ENCODE measurements at regions not wholly inside any gene's neighbourhood (a gene's known extent, or its start where the extent isn't known, plus 50 kb on each side); places are given as distances from the start of the nearest gene placed in this dataset.

DNA sequence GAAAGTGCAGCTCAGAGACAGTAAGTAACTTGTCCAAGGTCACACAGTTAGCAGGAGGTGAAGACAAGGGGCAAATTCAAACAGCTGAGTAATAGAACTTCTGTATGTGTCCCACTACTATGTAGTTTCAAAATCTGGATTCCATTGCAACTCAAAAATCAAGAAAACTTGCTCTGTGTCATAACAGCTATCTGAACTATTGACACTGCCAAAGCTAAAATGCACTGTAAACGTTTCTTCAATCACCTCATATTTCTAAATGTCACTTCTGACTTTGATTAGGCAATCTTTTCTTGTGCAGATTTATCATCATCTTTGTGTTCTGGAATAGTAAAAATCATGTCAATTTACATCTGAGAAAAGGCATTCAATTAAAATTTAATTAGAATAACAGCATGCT, 957.6 kb downstream of the MRPL39 start:
- no peak for FAIRE-seq
- no peaks in the 10 kb centered on the region for H3K4me1 ChIP-seq (ENCODE audit: control insufficient read depth, extremely low read depth, insufficient read depth, low read length)

DNA sequence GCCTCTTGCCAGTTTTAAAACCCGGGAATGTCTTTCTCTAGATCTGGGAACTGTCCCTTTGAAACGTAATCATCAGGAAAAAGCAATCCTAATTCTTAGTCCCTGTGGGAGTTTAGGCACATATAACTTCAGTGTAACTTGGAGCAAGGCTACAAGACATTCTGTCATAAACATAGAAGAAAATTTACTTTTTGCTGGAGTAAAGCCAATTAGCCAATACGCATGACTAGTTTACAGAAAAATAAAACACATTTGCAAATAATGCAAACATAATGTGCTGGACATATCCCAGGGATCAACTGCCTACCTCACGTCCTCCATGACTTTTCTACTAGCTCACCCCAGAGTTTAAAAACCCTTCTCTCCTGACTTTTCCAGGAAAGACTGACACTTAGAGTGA, 970.6 kb downstream of the MRPL39 start:
- DNase-seq (ENCODE audit: low read depth, low spot score) (no peak), FAIRE-seq (no peak)
- TF ChIP-seq, protein P1, sequence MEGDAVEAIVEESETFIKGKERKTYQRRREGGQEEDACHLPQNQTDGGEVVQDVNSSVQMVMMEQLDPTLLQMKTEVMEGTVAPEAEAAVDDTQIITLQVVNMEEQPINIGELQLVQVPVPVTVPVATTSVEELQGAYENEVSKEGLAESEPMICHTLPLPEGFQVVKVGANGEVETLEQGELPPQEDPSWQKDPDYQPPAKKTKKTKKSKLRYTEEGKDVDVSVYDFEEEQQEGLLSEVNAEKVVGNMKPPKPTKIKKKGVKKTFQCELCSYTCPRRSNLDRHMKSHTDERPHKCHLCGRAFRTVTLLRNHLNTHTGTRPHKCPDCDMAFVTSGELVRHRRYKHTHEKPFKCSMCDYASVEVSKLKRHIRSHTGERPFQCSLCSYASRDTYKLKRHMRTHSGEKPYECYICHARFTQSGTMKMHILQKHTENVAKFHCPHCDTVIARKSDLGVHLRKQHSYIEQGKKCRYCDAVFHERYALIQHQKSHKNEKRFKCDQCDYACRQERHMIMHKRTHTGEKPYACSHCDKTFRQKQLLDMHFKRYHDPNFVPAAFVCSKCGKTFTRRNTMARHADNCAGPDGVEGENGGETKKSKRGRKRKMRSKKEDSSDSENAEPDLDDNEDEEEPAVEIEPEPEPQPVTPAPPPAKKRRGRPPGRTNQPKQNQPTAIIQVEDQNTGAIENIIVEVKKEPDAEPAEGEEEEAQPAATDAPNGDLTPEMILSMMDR (optimal IDR thresholded peaks at IDR 0.05 in 1 of 3, IDR thresholded peaks at IDR 0.05 in 1 of 3, conservative IDR thresholded peaks at IDR 0.05 in 1 of 3; ENCODE audit: extremely low read depth in 1 of 3, insufficient read depth in 2 of 3, low read length in 3 of 3): no peak
- no peak for TF ChIP-seq EZH2 (IDR thresholded peaks at IDR 0.05; ENCODE audit: low read length)
- Histone ChIP-seq H3K79me2 (ENCODE audit: control insufficient read depth, insufficient read depth, low read length) (no peaks in the 10 kb centered on the region), H3K36me3 (ENCODE audit: control insufficient read depth in 2 of 2, extremely low read depth in 1 of 2, insufficient read depth in 2 of 2, low read length in 2 of 2) (no peaks in the 10 kb centered on the region), H4K20me1 (ENCODE audit: control insufficient read depth, extremely low read depth, insufficient read depth, low read length) (no peaks in the 10 kb centered on the region), H3K9me3 (ENCODE audit: control insufficient read depth, low read depth, low read length) (no peaks in the 10 kb centered on the region), H3K27ac (ENCODE audit: control insufficient read depth, insufficient read depth, low read length) (no peak overlapping the region), H2AFZ (ENCODE audit: control insufficient read depth, low read length) (no peak overlapping the region), H3K4me1 (ENCODE audit: control insufficient read depth, extremely low read depth, insufficient read depth, low read length) (no peaks in the 10 kb centered on the region), H3K27me3 (ENCODE audit: control insufficient read depth, extremely low read depth, insufficient read depth, low read length) (no peaks in the 10 kb centered on the region), H3K4me2 (ENCODE audit: control insufficient read depth, extremely low read depth, insufficient read depth, low read depth, low read length) (no peak overlapping the region), H3K4me3 (ENCODE audit: control insufficient read depth in 2 of 3, extremely low read depth in 1 of 3, insufficient read depth in 2 of 3, low read depth in 1 of 3, low read length in 3 of 3) (no peak overlapping the region), H3K9me1 (ENCODE audit: control insufficient read depth, extremely low read depth, insufficient read depth, low read length) (no peaks in the 10 kb centered on the region), H3K9ac (ENCODE audit: control insufficient read depth, extremely low read depth, insufficient read depth, low read length) (no peak overlapping the region)
- dilution Hi-C loops (cut with MboI; ENCODE audit: extremely low pct_ligation_motif_present, low sequenced_read_pairs): no loop called here

More for the DNA sequence above, 957.6 kb downstream of the MRPL39 start:
- Histone ChIP-seq H3K36me3 (ENCODE audit: control insufficient read depth in 2 of 2, extremely low read depth in 1 of 2, insufficient read depth in 2 of 2, low read length in 2 of 2) (no peaks in the 10 kb centered on the region), H3K9ac (ENCODE audit: control insufficient read depth, extremely low read depth, insufficient read depth, low read length) (no peak overlapping the region), H3K4me2 (ENCODE audit: control insufficient read depth, extremely low read depth, insufficient read depth, low read depth, low read length) (no peak overlapping the region), H3K9me1 (ENCODE audit: control insufficient read depth, extremely low read depth, insufficient read depth, low read length) (no peaks in the 10 kb centered on the region), H3K27me3 (ENCODE audit: control insufficient read depth, extremely low read depth, insufficient read depth, low read length) (no peaks in the 10 kb centered on the region), H3K27ac (ENCODE audit: control insufficient read depth, insufficient read depth, low read length) (no peak overlapping the region), H3K79me2 (ENCODE audit: control insufficient read depth, insufficient read depth, low read length) (no peaks in the 10 kb centered on the region), H3K4me3 (ENCODE audit: control insufficient read depth in 2 of 3, extremely low read depth in 1 of 3, insufficient read depth in 2 of 3, low read depth in 1 of 3, low read length in 3 of 3) (no peak overlapping the region), H2AFZ (ENCODE audit: control insufficient read depth, low read length) (no peak overlapping the region), H4K20me1 (ENCODE audit: control insufficient read depth, extremely low read depth, insufficient read depth, low read length) (no peaks in the 10 kb centered on the region), H3K9me3 (ENCODE audit: control insufficient read depth, low read depth, low read length) (no peaks in the 10 kb centered on the region)
- dilution Hi-C loops (cut with MboI; ENCODE audit: extremely low pct_ligation_motif_present, low sequenced_read_pairs): no loop called here
- DNase-seq (ENCODE audit: low read depth, low spot score): no peak
- TF ChIP-seq EZH2 (IDR thresholded peaks at IDR 0.05; ENCODE audit: low read length): no peak
- TF ChIP-seq, protein P1 (optimal IDR thresholded peaks at IDR 0.05 in 1 of 3, IDR thresholded peaks at IDR 0.05 in 1 of 3, conservative IDR thresholded peaks at IDR 0.05 in 1 of 3; ENCODE audit: extremely low read depth in 1 of 3, insufficient read depth in 2 of 3, low read length in 3 of 3): no peak

Measured in keratinocyte (primary cell).